ENCODE measurements at regions not wholly inside any gene's neighbourhood (a gene's known extent, or its start where the extent isn't known, plus 50 kb on each side); places are given as distances from the start of the nearest gene placed in this dataset.

DNA sequence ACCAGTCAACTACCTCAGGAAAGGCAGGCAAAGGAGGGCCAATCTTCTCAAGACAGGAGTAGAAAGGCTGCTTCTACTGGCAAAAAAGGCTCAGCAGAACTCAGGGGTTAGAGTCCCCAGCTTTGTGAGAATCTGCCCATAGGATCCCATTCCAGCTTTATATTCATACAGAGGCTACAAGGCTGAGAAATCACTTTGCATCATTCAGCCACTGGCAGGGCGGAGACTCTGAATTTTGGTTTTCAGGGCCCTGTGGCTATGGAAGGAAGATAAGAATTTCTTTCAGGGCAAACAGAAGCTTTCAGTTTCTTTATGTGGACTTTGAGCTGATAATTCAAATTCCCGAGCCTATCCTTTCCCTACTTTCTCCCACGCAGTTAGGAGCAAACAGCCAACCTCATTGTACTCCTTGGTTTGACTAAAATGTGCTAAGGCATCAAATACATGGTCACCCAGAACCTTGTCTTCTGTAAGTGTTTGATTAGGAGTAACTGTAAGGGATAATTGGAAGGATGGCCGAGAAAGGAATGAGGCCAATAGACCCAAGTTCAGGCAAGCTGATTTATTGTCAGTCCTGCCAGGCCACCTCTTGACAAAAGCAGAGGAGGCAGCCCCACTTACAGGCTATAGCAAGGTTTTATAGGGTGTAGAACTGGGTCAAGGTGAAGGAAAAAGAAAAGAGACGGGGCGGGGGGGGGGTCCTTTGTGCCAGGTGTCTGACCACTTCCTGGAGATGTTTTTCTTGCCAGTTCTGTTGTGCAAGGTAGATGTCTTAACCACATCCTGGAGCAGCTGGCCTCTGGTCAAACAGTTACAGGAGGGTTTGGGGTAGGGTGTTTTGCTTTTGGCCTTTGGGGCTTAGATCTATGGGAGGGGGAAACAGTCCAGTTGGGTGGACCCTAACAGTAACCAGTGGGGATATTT lies 165.3 kb upstream of the PPP1R2C start:
- CTCF ChIA-PET, result interaction anchor here (0.7 kb wide), 1 partner anchor 298 kb away, joined by 3 read pairs; no protein-coding TSS in a partner anchor
- no peaks in the 10 kb centered on the region for H3K4me1 ChIP-seq (ENCODE audit: control insufficient read depth, insufficient read depth, low read length)
- H3K9me3 ChIP-seq (ENCODE audit: control insufficient read depth, insufficient read depth, low read depth, low read length), result no peaks in the 10 kb centered on the region
- TF ChIP-seq ZNF777 (tag by site-specific recombination; IDR thresholded peaks at IDR 0.05; ENCODE audit: borderline replicate concordance) (no peak), ZNF521 (tag by site-specific recombination; IDR thresholded peaks at IDR 0.05) (no peak), ZNF623 (tag by site-specific recombination; IDR thresholded peaks at IDR 0.05) (no peak), ZNF2 (tag by site-specific recombination; IDR thresholded peaks at IDR 0.05) (no peak), ZNF48 (tag by site-specific recombination; IDR thresholded peaks at IDR 0.05) (no peak), ZNF837 (tag by site-specific recombination; IDR thresholded peaks at IDR 0.05) (no peak), GLI2 (tag by site-specific recombination; IDR thresholded peaks at IDR 0.05; ENCODE audit: borderline replicate concordance, low read depth) (no peak), ZNF610 (tag by site-specific recombination; IDR thresholded peaks at IDR 0.05; ENCODE audit: borderline replicate concordance) (no peak), ZNF398 (tag by site-specific recombination; IDR thresholded peaks at IDR 0.05) (no peak)
- no peaks in the 10 kb centered on the region for H3K36me3 ChIP-seq (ENCODE audit: control insufficient read depth in 2 of 2, insufficient read depth in 1 of 2, low read length in 2 of 2)
- POLR2A ChIA-PET, result no interaction called here
- no peak overlapping the region for H3K27ac ChIP-seq (ENCODE audit: extremely low read depth, low read depth, low read length)
- no peak overlapping the region for H3K4me3 ChIP-seq (ENCODE audit: low read depth, low read length)

- POLR2A ChIA-PET, result no interaction called here
- TF ChIP-seq HOXD13 (CRISPR knock-in tag; IDR thresholded peaks at IDR 0.05; ENCODE audit: borderline replicate concordance) (no peak), ZNF292 (tag by site-specific recombination; IDR thresholded peaks at IDR 0.05; ENCODE audit: borderline replicate concordance, low read depth) (no peak), ZNF26 (tag by site-specific recombination; IDR thresholded peaks at IDR 0.05) (no peak)
- CTCF ChIA-PET, result no interaction called here
- H3K4me1 ChIP-seq (ENCODE audit: control insufficient read depth, insufficient read depth, low read length), result no peaks in the 10 kb centered on the region
- H3K4me3 ChIP-seq (ENCODE audit: low read depth, low read length), result no peak overlapping the region
- no peak overlapping the region for H3K27ac ChIP-seq (ENCODE audit: extremely low read depth, low read depth, low read length)
- H3K9me3 ChIP-seq (ENCODE audit: control insufficient read depth, insufficient read depth, low read depth, low read length), result no peaks in the 10 kb centered on the region
- H3K36me3 ChIP-seq (ENCODE audit: control insufficient read depth in 2 of 2, insufficient read depth in 1 of 2, low read length in 2 of 2), result no peaks in the 10 kb centered on the region
These were observed 166.5 kb upstream of the PPP1R2C start for GRCh38 chrX:42944381-42944998.

DNA sequence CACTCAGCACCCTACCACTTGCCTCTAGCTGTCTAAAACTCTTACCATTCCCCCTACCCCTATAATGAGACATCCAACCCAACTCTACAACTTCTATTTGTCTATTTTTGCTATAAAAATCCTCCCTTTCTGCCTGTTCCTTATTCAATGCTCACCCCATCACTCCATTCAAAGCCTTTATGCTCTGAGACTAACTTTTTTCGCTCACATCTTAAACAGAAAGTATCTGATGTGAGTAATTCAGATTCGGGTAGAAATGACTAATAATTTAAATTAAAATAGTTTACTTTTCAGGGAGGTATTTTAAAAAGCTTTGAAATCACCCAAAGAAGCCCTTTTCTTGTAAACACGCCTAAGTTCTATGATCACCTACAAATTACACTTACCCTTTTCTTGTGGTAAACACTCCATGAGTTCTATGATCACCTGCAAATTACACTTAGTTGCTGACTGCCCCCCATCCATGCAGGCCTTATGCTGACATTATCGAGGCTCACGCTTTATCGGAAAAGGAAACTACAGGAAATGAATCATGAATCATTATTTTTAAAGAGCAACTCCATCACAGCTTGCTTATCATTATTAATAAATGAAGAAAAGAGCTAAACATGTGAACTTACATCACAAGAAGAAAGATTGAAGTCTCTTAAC lies 168.7 kb upstream of the PPP1R2C start:
- CTCF ChIA-PET, result no interaction called here
- H3K36me3 ChIP-seq (ENCODE audit: control insufficient read depth in 2 of 2, insufficient read depth in 1 of 2, low read length in 2 of 2), result no peaks in the 10 kb centered on the region
- no peak for TF ChIP-seq ZNF24 (tag by site-specific recombination; IDR thresholded peaks at IDR 0.05)
- TF ChIP-seq YY1 (tag by site-specific recombination; IDR thresholded peaks at IDR 0.05), result no peak
- no peak for TF ChIP-seq ZBTB1 (tag by site-specific recombination; IDR thresholded peaks at IDR 0.05)
- no peak for TF ChIP-seq SP7 (tag by site-specific recombination; IDR thresholded peaks at IDR 0.05)
- no peak for TF ChIP-seq BCL6B (tag by site-specific recombination; IDR thresholded peaks at IDR 0.05)
- no peak for TF ChIP-seq ZNF843 (tag by site-specific recombination; IDR thresholded peaks at IDR 0.05)
- no peak for TF ChIP-seq HOXD13 (CRISPR knock-in tag; IDR thresholded peaks at IDR 0.05; ENCODE audit: borderline replicate concordance)
- TF ChIP-seq, protein P1, sequence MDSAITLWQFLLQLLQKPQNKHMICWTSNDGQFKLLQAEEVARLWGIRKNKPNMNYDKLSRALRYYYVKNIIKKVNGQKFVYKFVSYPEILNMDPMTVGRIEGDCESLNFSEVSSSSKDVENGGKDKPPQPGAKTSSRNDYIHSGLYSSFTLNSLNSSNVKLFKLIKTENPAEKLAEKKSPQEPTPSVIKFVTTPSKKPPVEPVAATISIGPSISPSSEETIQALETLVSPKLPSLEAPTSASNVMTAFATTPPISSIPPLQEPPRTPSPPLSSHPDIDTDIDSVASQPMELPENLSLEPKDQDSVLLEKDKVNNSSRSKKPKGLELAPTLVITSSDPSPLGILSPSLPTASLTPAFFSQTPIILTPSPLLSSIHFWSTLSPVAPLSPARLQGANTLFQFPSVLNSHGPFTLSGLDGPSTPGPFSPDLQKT (IDR thresholded peaks at IDR 0.05; ENCODE audit: borderline replicate concordance, low read depth, low read length), result no peak
- no peak for TF ChIP-seq ZNF274 (IDR thresholded peaks at IDR 0.05; ENCODE audit: low read length)
- no peak for TF ChIP-seq ZNF274 (tag by site-specific recombination; IDR thresholded peaks at IDR 0.05; ENCODE audit: borderline replicate concordance)
- TF ChIP-seq ZNF266 (tag by site-specific recombination; IDR thresholded peaks at IDR 0.05; ENCODE audit: low read depth), result no peak
- TF ChIP-seq ZNF362 (tag by site-specific recombination; IDR thresholded peaks at IDR 0.05), result no peak

More for the DNA sequence above, 168.7 kb upstream of the PPP1R2C start:
- H3K9me3 ChIP-seq (ENCODE audit: control insufficient read depth, insufficient read depth, low read depth, low read length), result no peaks in the 10 kb centered on the region
- no peak overlapping the region for H3K27ac ChIP-seq (ENCODE audit: extremely low read depth, low read depth, low read length)
- H3K4me3 ChIP-seq (ENCODE audit: low read depth, low read length), result no peak overlapping the region
- POLR2A ChIA-PET, result no interaction called here
- H3K4me1 ChIP-seq (ENCODE audit: control insufficient read depth, insufficient read depth, low read length), result no peaks in the 10 kb centered on the region
